Astrocyte (in vitro differentiated cells and primary cell): ENCODE measurements at regions not wholly inside any gene's neighbourhood (a gene's known extent, or its start where the extent isn't known, plus 50 kb on each side); places are given as distances from the start of the nearest gene placed in this dataset.

ENCODE experiments used
- DNase-seq: peaks from one replicate; pipeline ENCODE4 v3.0.0-alpha.2; 2010; ENCODE audit warnings: low read depth
- FAIRE-seq: peaks from 2 replicates; lab custom pipeline; 2011; peaks lifted over from hg19 to GRCh38; lab: Jason Lieb, UNC
- H2AFZ ChIP-seq: 2 replicates; pipeline ENCODE4 v1.6.0; 2012; ENCODE audit warnings: low read depth, low read length, inconsistent platforms
- H3K27ac ChIP-seq: 2 replicates; pipeline ENCODE4 v1.5.1; 2011; ENCODE audit warnings: low read depth, low read length, inconsistent platforms
- H3K27me3 ChIP-seq: 2 replicates; pipeline ENCODE4 v1.6.0; 2011; ENCODE audit warnings: low read length, inconsistent platforms; ENCODE audit not compliant: insufficient read depth
- H3K36me3 ChIP-seq: 2 replicates; pipeline ENCODE4 v1.5.1; 2011; ENCODE audit warnings: low read length, inconsistent platforms; ENCODE audit not compliant: insufficient read depth
- H3K4me1 ChIP-seq: 2 replicates; pipeline ENCODE4 v1.5.1; 2011; ENCODE audit warnings: low read length, inconsistent platforms; ENCODE audit not compliant: insufficient read depth
- H3K4me2 ChIP-seq: 2 replicates; pipeline ENCODE4 v1.6.0; 2012; ENCODE audit warnings: low read length, inconsistent platforms
- H3K4me3 ChIP-seq: 2 replicates; pipeline ENCODE4 v1.5.1; 2011; ENCODE audit warnings: low read depth, mild to moderate bottlenecking, low read length, inconsistent platforms; ENCODE audit not compliant: insufficient read depth
- H3K79me2 ChIP-seq: 2 replicates; pipeline ENCODE4 v1.6.0; 2012; ENCODE audit warnings: mild to moderate bottlenecking, low read length, inconsistent platforms; ENCODE audit not compliant: insufficient read depth
- H3K9ac ChIP-seq: 2 replicates; pipeline ENCODE4 v1.6.0; 2012; ENCODE audit warnings: mild to moderate bottlenecking, low read length, inconsistent platforms
- H3K9me3 ChIP-seq: 2 replicates; pipeline ENCODE4 v1.5.1; 2012; ENCODE audit warnings: low read depth, mild to moderate bottlenecking, low read length, inconsistent platforms; ENCODE audit not compliant: insufficient read depth
- H4K20me1 ChIP-seq: 2 replicates; pipeline ENCODE4 v1.6.0; 2012; ENCODE audit warnings: low read length, inconsistent platforms; ENCODE audit not compliant: insufficient read depth
- H3K27ac Mint-ChIP-seq: one replicate; pipeline ENCODE4 v1.8.0; 2021; ENCODE audit warnings: mild to moderate bottlenecking, mixed read lengths; ENCODE audit not compliant: unreplicated experiment
- H3K27me3 Mint-ChIP-seq: one replicate; pipeline ENCODE4 v1.8.0; 2021; ENCODE audit warnings: low read depth, mixed read lengths; ENCODE audit not compliant: unreplicated experiment
- H3K36me3 Mint-ChIP-seq: one replicate; pipeline ENCODE4 v1.8.0; 2021; ENCODE audit warnings: low read depth, mixed read lengths; ENCODE audit not compliant: unreplicated experiment
- H3K4me1 Mint-ChIP-seq: one replicate; pipeline ENCODE4 v1.8.0; 2021; ENCODE audit warnings: low read depth, mixed read lengths; ENCODE audit not compliant: unreplicated experiment
- H3K4me3 Mint-ChIP-seq: one replicate; pipeline ENCODE4 v1.8.0; 2021; ENCODE audit warnings: mild to moderate bottlenecking, moderate library complexity, mixed read lengths; ENCODE audit not compliant: unreplicated experiment
- H3K9me3 Mint-ChIP-seq: one replicate; pipeline ENCODE4 v1.8.0; 2021; ENCODE audit warnings: mild to moderate bottlenecking, mixed read lengths; ENCODE audit not compliant: unreplicated experiment
- EZH2 ChIP-seq: IDR thresholded peaks from 2 replicates; pipeline ENCODE4 v1.6.1; 2012; ENCODE audit warnings: mild to moderate bottlenecking, low read length, inconsistent platforms; ENCODE audit not compliant: insufficient read depth
- TF ChIP-seq, protein P1 (sequence below): IDR thresholded peaks from 2 replicates; pipeline ENCODE4 v1.5.1; 2011; ENCODE audit warnings: low read depth, mild to moderate bottlenecking, inconsistent platforms, low read length, moderate library complexity; ENCODE audit not compliant: insufficient read depth

DNA sequence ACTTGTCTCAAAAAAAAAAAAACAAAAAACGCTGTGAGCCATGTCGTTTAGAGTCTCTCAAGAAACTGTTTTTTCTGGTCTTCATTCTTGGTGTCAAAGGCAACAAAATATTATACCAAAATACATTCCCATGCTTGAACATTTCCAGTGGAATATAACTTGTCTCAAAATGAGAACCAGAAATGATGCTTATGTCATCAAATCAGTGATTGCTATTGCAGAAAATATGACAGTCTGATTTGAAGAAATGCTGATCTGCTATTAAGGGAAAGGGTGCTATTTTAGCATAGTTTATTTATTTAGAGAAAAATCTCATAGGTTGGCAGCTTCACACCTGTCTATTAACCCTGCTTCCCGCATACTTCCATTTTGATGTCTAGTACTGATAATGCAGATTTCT, 82.4 kb upstream of the ACSL3 start:
- no peak overlapping the region for H3K4me3 ChIP-seq
- H3K4me1 Mint-ChIP-seq = peaks cover 3% of the 10 kb centered on the region
- no peak overlapping the region for H2AFZ ChIP-seq

GRCh38 chr2:222779145-222779832, 81.5 kb upstream of the ACSL3 start:
- no peaks in the 10 kb centered on the region for H4K20me1 ChIP-seq
- H3K4me1 ChIP-seq = no peaks in the 10 kb centered on the region
- no peak overlapping the region for H3K27ac ChIP-seq
- Mint-ChIP-seq H3K27ac (no peak overlapping the region), H3K4me3 (no peak overlapping the region), H3K36me3 (no peaks in the 10 kb centered on the region), H3K9me3 (peaks cover 2% of the 10 kb centered on the region), H3K27me3 (no peaks in the 10 kb centered on the region), H3K4me1 (peaks cover 3% of the 10 kb centered on the region)
- H3K79me2 ChIP-seq = no peaks in the 10 kb centered on the region
- DNase-seq (no peak), FAIRE-seq (no peak)
- no peaks in the 10 kb centered on the region for H3K9me3 ChIP-seq
- no peaks in the 10 kb centered on the region for H3K36me3 ChIP-seq
- no peak for TF ChIP-seq EZH2
- TF ChIP-seq, protein P1, sequence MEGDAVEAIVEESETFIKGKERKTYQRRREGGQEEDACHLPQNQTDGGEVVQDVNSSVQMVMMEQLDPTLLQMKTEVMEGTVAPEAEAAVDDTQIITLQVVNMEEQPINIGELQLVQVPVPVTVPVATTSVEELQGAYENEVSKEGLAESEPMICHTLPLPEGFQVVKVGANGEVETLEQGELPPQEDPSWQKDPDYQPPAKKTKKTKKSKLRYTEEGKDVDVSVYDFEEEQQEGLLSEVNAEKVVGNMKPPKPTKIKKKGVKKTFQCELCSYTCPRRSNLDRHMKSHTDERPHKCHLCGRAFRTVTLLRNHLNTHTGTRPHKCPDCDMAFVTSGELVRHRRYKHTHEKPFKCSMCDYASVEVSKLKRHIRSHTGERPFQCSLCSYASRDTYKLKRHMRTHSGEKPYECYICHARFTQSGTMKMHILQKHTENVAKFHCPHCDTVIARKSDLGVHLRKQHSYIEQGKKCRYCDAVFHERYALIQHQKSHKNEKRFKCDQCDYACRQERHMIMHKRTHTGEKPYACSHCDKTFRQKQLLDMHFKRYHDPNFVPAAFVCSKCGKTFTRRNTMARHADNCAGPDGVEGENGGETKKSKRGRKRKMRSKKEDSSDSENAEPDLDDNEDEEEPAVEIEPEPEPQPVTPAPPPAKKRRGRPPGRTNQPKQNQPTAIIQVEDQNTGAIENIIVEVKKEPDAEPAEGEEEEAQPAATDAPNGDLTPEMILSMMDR = no peak
- no peak overlapping the region for H3K9ac ChIP-seq
- H3K27me3 ChIP-seq = no peaks in the 10 kb centered on the region
- no peak overlapping the region for H2AFZ ChIP-seq
- H3K4me3 ChIP-seq = no peak overlapping the region
- H3K4me2 ChIP-seq = no peak overlapping the region

More for the DNA sequence above, 82.4 kb upstream of the ACSL3 start:
- no peaks in the 10 kb centered on the region for H3K9me3 ChIP-seq
- TF ChIP-seq, protein P1 = no peak
- no peak for TF ChIP-seq EZH2
- DNase-seq = no peak
- Mint-ChIP-seq H3K4me3 (no peak overlapping the region), H3K27ac (no peak overlapping the region), H3K9me3 (peaks cover 2% of the 10 kb centered on the region), H3K36me3 (no peaks in the 10 kb centered on the region), H3K27me3 (no peaks in the 10 kb centered on the region)
- H3K9ac ChIP-seq = no peak overlapping the region
- no peak overlapping the region for H3K4me2 ChIP-seq
- no peaks in the 10 kb centered on the region for H3K27me3 ChIP-seq
- H4K20me1 ChIP-seq = no peaks in the 10 kb centered on the region
- FAIRE-seq = no peak
- H3K79me2 ChIP-seq = no peaks in the 10 kb centered on the region
- no peak overlapping the region for H3K27ac ChIP-seq
- H3K36me3 ChIP-seq = no peaks in the 10 kb centered on the region
- no peaks in the 10 kb centered on the region for H3K4me1 ChIP-seq

- H3K36me3 Mint-ChIP-seq = peaks cover 2% of the 10 kb centered on the region
- TF ChIP-seq, protein P1 = no peak
- TF ChIP-seq EZH2 = no peak
- H3K9me3 Mint-ChIP-seq = peaks cover 2% of the 10 kb centered on the region
- H3K4me1 Mint-ChIP-seq = peaks cover under 1% of the 10 kb centered on the region
- no peak overlapping the region for H3K4me2 ChIP-seq
- H3K4me3 ChIP-seq = no peak overlapping the region
- H3K27me3 ChIP-seq = no peaks in the 10 kb centered on the region
- H2AFZ ChIP-seq = no peak overlapping the region
- H3K27ac Mint-ChIP-seq = no peak overlapping the region
- no peaks in the 10 kb centered on the region for H3K36me3 ChIP-seq
- no peak overlapping the region for H3K27ac ChIP-seq
- H4K20me1 ChIP-seq = no peaks in the 10 kb centered on the region
- no peaks in the 10 kb centered on the region for H3K9me3 ChIP-seq
- H3K4me1 ChIP-seq = no peaks in the 10 kb centered on the region
- DNase-seq (no peak), FAIRE-seq (no peak)
- H3K27me3 Mint-ChIP-seq = no peaks in the 10 kb centered on the region
- H3K79me2 ChIP-seq = no peaks in the 10 kb centered on the region
- H3K9ac ChIP-seq = no peak overlapping the region
- H3K4me3 Mint-ChIP-seq = no peak overlapping the region
These were observed 80.8 kb upstream of the ACSL3 start for GRCh38 chr2:222780051-222780450.
